ENCODE measurements at regions not wholly inside any gene's neighbourhood (a gene's known extent, or its start where the extent isn't known, plus 50 kb on each side); places are given as distances from the start of the nearest gene placed in this dataset.
A peak's percentile ranks its signal among the peaks of the same experiment; 100 is the strongest.

GRCh38 chr6:30800871-30801270, 56.5 kb upstream of the IER3 start (continued):
- no peak for TF ChIP-seq KLF13 (tag; IDR thresholded peaks at IDR 0.05; ENCODE audit: borderline replicate concordance, low read depth)

GRCh38 chr6:30799210-30799609, 54.9 kb upstream of the IER3 start:
- DNase-seq (ENCODE audit: extremely low read depth in 1 of 4, low spot score in 3 of 4) = peak in 2 of 4 experiments; percentile 32 to 36
- Histone ChIP-seq H3K9me1 (ENCODE audit: control insufficient read depth, insufficient read depth, low read length) (no peaks in the 10 kb centered on the region), H3K9me3 (replicated peaks; ENCODE audit: control insufficient read depth, insufficient read depth, low read depth, low read length) (no peaks in the 10 kb centered on the region), H3K79me2 (ENCODE audit: control insufficient read depth, insufficient read depth, low read length) (no peaks in the 10 kb centered on the region), H3K4me1 (replicated peaks in 1 of 2; ENCODE audit: control insufficient read depth in 2 of 2, insufficient read depth in 2 of 2, low read length in 2 of 2) (peaks cover 18 to 43% of the 10 kb centered on the region in 2 experiments), H4K20me1 (replicated peaks; ENCODE audit: control insufficient read depth, insufficient read depth, low read length) (no peaks in the 10 kb centered on the region), H2AFZ (ENCODE audit: low read depth, low read length) (peak overlapping the region; percentile 15; the same call in 1 of the 2 replicates), H3K4me2 (ENCODE audit: insufficient read depth, low read length) (no peak overlapping the region), H3K36me3 (ENCODE audit: control insufficient read depth, insufficient read depth, low read length) (no peaks in the 10 kb centered on the region), H3K4me3 (no peak overlapping the region), H3K9ac (ENCODE audit: insufficient read depth in 1 of 2, low read depth in 2 of 2, low read length in 2 of 2) (no peak overlapping the region), H3K27ac (ENCODE audit: extremely low read depth, low read depth, low read length) (no peak overlapping the region), H3K27me3 (ENCODE audit: control insufficient read depth in 2 of 2, insufficient read depth in 2 of 2, low read length in 2 of 2) (no peaks in the 10 kb centered on the region)
- in situ Hi-C loops (cut with MboI) = no loop called here
- POLR2A ChIA-PET = interaction anchor here (1.0 kb wide), 1 partner anchor 11 kb away, joined by 4 read pairs; no protein-coding TSS in a partner anchor
- CTCF ChIA-PET (ENCODE audit: low intra/inter-chr PET ratio) = no interaction called here
- FAIRE-seq = no peak
- 17% methylated on average over 3 of the region's 3 CpGs for whole genome bisulfite sequencing (ENCODE audit: insufficient coverage, low coverage, missing lambda C conversion rate)
- BruUV-seq (replicated peaks) = no TSS peak
- intact Hi-C loops (cut with micrococcal nuclease) = no loop called here
- ATAC-seq = peak; percentile 23; the same call in 1 of the 3 replicates
- TF ChIP-seq ZKSCAN8 (CRISPR knock-in tag; IDR thresholded peaks at IDR 0.05) (0 out of 2 replicates have a peak, but pooled peaks have one; percentile 17), ZNF239 (CRISPR knock-in tag; IDR thresholded peaks at IDR 0.05) (peak; percentile 35; the same call in 1 of the 2 replicates), FOXK2 (conservative IDR thresholded peaks at IDR 0.05 in 1 of 2, IDR thresholded peaks at IDR 0.05 in 1 of 2; ENCODE audit: low read depth in 2 of 2) (peak in 1 of 2 experiments; percentile 15; a peak in 1 of 4 replicates), NR2C1 (IDR thresholded peaks at IDR 0.05) (no peak), NR2C1 (tag; IDR thresholded peaks at IDR 0.05) (0 out of 2 replicates have a peak, but pooled peaks have one; percentile 33), BCL6 (CRISPR knock-in tag; IDR thresholded peaks at IDR 0.05) (0 out of 2 replicates have a peak, but pooled peaks have one; percentile 28), ZNF589 (CRISPR knock-in tag; IDR thresholded peaks at IDR 0.05; ENCODE audit: low read depth) (peak; percentile 88), MITF (IDR thresholded peaks at IDR 0.05) (no peak), ZNF644 (tag; IDR thresholded peaks at IDR 0.05; ENCODE audit: low read depth) (peak; percentile 50; the same call in 1 of the 2 replicates), ATF1 (CRISPR knock-in tag; IDR thresholded peaks at IDR 0.05) (no peak), ATF1 (tag; IDR thresholded peaks at IDR 0.05) (peak; percentile 34; the same call in 1 of the 2 replicates), ZNF395 (CRISPR knock-in tag; IDR thresholded peaks at IDR 0.05) (peak; percentile 89; the same call in 1 of the 2 replicates), ZNF655 (CRISPR knock-in tag; IDR thresholded peaks at IDR 0.05) (no peak), FOXJ3 (CRISPR knock-in tag; IDR thresholded peaks at IDR 0.05) (no peak), SMAD3 (CRISPR knock-in tag; conservative IDR thresholded peaks at IDR 0.05) (0 out of 2 replicates have a peak, but pooled peaks have one; percentile 29)
- TF ChIP-seq, protein P1, sequence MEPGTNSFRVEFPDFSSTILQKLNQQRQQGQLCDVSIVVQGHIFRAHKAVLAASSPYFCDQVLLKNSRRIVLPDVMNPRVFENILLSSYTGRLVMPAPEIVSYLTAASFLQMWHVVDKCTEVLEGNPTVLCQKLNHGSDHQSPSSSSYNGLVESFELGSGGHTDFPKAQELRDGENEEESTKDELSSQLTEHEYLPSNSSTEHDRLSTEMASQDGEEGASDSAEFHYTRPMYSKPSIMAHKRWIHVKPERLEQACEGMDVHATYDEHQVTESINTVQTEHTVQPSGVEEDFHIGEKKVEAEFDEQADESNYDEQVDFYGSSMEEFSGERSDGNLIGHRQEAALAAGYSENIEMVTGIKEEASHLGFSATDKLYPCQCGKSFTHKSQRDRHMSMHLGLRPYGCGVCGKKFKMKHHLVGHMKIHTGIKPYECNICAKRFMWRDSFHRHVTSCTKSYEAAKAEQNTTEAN (CRISPR knock-in tag; IDR thresholded peaks at IDR 0.05) = no peak

Measured in K562 (cell line).